Urothelium cell line (cell line): ENCODE measurements at regions not wholly inside any gene's neighbourhood (a gene's known extent, or its start where the extent isn't known, plus 50 kb on each side); places are given as distances from the start of the nearest gene placed in this dataset.
"Not testable (repeated sequence)": the region's sequence is repeated elsewhere in the genome, so short reads cannot be mapped to it uniquely, and the experiment has no call there.

Source experiments
- DNase-seq: peaks from one replicate; pipeline ENCODE4 v3.0.0; 2011; ENCODE audit warnings: low spot score, mixed read lengths
- FAIRE-seq: peaks from 2 replicates; lab custom pipeline; 2011; peaks lifted over from hg19 to GRCh38; lab: Jason Lieb, UNC

DNA sequence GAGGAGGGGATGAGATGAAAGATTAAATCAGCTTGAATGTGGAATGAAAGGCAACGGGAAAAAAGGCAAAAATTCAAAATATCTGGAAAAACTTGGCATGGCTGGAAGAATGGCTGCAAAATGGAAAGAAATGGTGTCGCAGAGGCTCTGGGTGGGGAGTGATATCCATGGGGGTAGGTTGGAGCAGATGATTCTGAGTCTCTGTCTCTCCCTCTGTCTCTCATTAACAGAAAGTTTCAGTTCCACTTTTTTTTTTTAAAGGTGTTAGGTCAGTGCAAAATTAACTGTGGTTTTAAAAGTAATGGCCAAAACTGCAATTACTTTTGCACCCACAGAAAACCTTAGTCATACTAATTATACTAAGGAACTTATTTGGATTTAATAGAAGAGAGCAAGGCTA is 931.1 kb upstream of the USP9Y start:
- FAIRE-seq, result no peak

DNA sequence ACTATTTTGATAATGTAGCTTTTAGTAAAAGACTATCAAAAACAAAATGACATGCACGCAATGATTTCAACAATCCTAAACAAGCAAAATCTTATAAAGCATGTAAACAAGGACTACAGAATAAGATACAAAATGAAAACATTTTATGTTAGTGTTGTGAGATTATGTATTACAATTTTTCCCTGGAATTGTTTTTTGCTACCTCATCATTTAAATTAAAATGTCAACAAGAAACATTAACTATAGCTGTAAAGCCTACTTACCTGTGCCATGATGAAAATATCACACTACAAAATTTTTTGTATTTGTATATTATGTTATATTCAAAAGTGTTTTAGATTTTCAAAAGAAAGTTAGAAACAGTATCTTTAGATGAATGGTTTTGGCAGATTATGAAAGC is 921.3 kb upstream of the USP9Y start:
- FAIRE-seq, result not testable (repeated sequence)

More for the DNA sequence above, 931.1 kb upstream of the USP9Y start:
- DNase-seq, result no peak

GRCh38 chrY:11789057-11789456 is 912.0 kb upstream of the USP9Y start:
- DNase-seq, result peak; percentile 0
- FAIRE-seq, result not testable (repeated sequence)

More for the DNA sequence above, 921.3 kb upstream of the USP9Y start:
- not testable (repeated sequence) for DNase-seq

- FAIRE-seq, DNase-seq: not testable (repeated sequence)
Measured at GRCh38 chrY:11823752-11824151, 877.3 kb upstream of the USP9Y start.

DNA sequence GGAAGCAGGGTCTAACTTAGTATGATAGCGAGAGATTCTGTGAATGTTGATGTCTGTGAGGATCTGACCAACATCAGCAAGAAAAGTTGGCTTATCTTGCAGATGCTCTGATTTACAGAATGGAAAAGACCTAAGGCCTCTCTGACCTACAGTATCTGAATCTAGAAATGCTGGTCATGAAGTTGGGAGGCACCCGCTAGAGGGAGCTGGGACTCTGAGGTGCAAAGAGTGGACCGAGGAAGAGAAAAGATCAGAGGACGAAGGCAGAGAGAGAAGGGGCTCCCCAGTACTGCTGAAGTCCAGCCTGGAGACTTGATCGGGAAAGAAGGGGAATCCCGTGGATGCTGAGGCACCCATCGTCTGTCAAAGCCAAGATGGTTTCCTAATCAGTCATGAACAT is 866.8 kb upstream of the USP9Y start:
- DNase-seq, FAIRE-seq: not testable (repeated sequence)
